GM18498 (cell line): ENCODE measurements at regions not wholly inside any gene's neighbourhood (a gene's known extent, or its start where the extent isn't known, plus 50 kb on each side); places are given as distances from the start of the nearest gene placed in this dataset.

Experiments used
- ATAC-seq: cut with Tn5 transposase; IDR thresholded peaks from one replicate; pipeline ENCODE4 v1.9.1; 2021; ENCODE audit warnings: mild to moderate bottlenecking, moderate library complexity; ENCODE audit not compliant: unreplicated experiment

GRCh38 chr22:46053563-46054090 lies 76.7 kb upstream of the WNT7B start:
- ATAC-seq, result no peak

GRCh38 chr22:46054091-46055073 lies 77.4 kb upstream of the WNT7B start:
- no peak for ATAC-seq

- ATAC-seq, result no peak
Observed at GRCh38 chr22:46055181-46055875, 78.4 kb upstream of the WNT7B start.

- no peak for ATAC-seq
Observed at GRCh38 chr22:46055911-46056545, 79.1 kb upstream of the WNT7B start.

GRCh38 chr22:46056546-46057245 lies 79.7 kb upstream of the WNT7B start:
- ATAC-seq, result no peak

- ATAC-seq, result peak; percentile 22
Observed at GRCh38 chr22:46057246-46058090, 80.5 kb upstream of the WNT7B start.

- peak; percentile 75 for ATAC-seq
Observed at GRCh38 chr22:46058091-46058420, 81.1 kb upstream of the WNT7B start.

- ATAC-seq, result no peak
Observed at GRCh38 chr22:46058591-46059519, 81.9 kb upstream of the WNT7B start.

- ATAC-seq, result no peak
Observed at GRCh38 chr22:46060292-46061123, 83.5 kb upstream of the WNT7B start.

GRCh38 chr22:46061124-46061500 lies 84.2 kb upstream of the WNT7B start:
- no peak for ATAC-seq

- no peak for ATAC-seq
Observed at GRCh38 chr22:46061501-46062231, 84.7 kb upstream of the WNT7B start.

GRCh38 chr22:46062232-46062615 lies 85.3 kb upstream of the WNT7B start:
- no peak for ATAC-seq

- ATAC-seq, result no peak
Observed at GRCh38 chr22:46062971-46063631, 86.1 kb upstream of the WNT7B start.

- ATAC-seq, result no peak
Observed at GRCh38 chr22:46063846-46064227, 86.5 kb upstream of the PPARA start.

GRCh38 chr22:46064228-46064965 lies 85.9 kb upstream of the PPARA start:
- ATAC-seq, result no peak
